Stimulated activated naive CD4-positive, alpha-beta T cell (primary cell): ENCODE measurements at regions not wholly inside any gene's neighbourhood (a gene's known extent, or its start where the extent isn't known, plus 50 kb on each side); places are given as distances from the start of the nearest gene placed in this dataset.

Source experiments
- DNase-seq, 6 experiments: peaks; one replicate each; lab custom pipeline; 2025; lab: John Stamatoyannopoulos, UW

- no peak for DNase-seq
Measured at GRCh38 chr10:83037653-83038052, 1101.7 kb upstream of the GHITM start.

- no peak for DNase-seq
Measured at GRCh38 chr10:83038631-83039030, 1100.7 kb upstream of the GHITM start.

GRCh38 chr10:83045731-83046130 lies 1093.6 kb upstream of the GHITM start:
- DNase-seq, result no peak

- no peak for DNase-seq
Measured at GRCh38 chr10:83050815-83051214, 1088.5 kb upstream of the GHITM start.

- DNase-seq, result no peak
Measured at GRCh38 chr10:83062871-83063270, 1076.4 kb upstream of the GHITM start.

- DNase-seq, result no peak
Measured at GRCh38 chr10:83073472-83073871, 1065.8 kb upstream of the GHITM start.

GRCh38 chr10:83075016-83075814 lies 1064.1 kb upstream of the GHITM start:
- DNase-seq, result no peak

- no peak for DNase-seq
Measured at GRCh38 chr10:83075815-83076355, 1063.4 kb upstream of the GHITM start.

- no peak for DNase-seq
Measured at GRCh38 chr10:83076443-83076842, 1062.9 kb upstream of the GHITM start.

GRCh38 chr10:83078160-83078559 lies 1061.1 kb upstream of the GHITM start:
- DNase-seq, result no peak

- no peak for DNase-seq
Measured at GRCh38 chr10:83078645-83079044, 1060.7 kb upstream of the GHITM start.

- DNase-seq, result no peak
Measured at GRCh38 chr10:83083831-83084230, 1055.5 kb upstream of the GHITM start.

GRCh38 chr10:83089335-83089734 lies 1050.0 kb upstream of the GHITM start:
- DNase-seq, result no peak

GRCh38 chr10:83104616-83105015 lies 1034.7 kb upstream of the GHITM start:
- no peak for DNase-seq

GRCh38 chr10:83108565-83109333 lies 1030.6 kb upstream of the GHITM start:
- DNase-seq, result no peak

GRCh38 chr10:83119346-83119745 lies 1020.0 kb upstream of the GHITM start:
- no peak for DNase-seq

- no peak for DNase-seq
Measured at GRCh38 chr10:83122336-83122735, 1017.0 kb upstream of the GHITM start.

- DNase-seq, result no peak
Measured at GRCh38 chr10:83127942-83128575, 1011.2 kb upstream of the GHITM start.

GRCh38 chr10:83140811-83141210 lies 998.5 kb upstream of the GHITM start:
- DNase-seq, result no peak

- DNase-seq, result no peak
Measured at GRCh38 chr10:83142074-83142563, 997.2 kb upstream of the GHITM start.

GRCh38 chr10:83144461-83144860 lies 994.8 kb upstream of the GHITM start:
- DNase-seq, result no peak

- no peak for DNase-seq
Measured at GRCh38 chr10:83153714-83154113, 985.6 kb upstream of the GHITM start.
